ENCODE measurements at regions not wholly inside any gene's neighbourhood (a gene's known extent, or its start where the extent isn't known, plus 50 kb on each side); places are given as distances from the start of the nearest gene placed in this dataset.

DNA sequence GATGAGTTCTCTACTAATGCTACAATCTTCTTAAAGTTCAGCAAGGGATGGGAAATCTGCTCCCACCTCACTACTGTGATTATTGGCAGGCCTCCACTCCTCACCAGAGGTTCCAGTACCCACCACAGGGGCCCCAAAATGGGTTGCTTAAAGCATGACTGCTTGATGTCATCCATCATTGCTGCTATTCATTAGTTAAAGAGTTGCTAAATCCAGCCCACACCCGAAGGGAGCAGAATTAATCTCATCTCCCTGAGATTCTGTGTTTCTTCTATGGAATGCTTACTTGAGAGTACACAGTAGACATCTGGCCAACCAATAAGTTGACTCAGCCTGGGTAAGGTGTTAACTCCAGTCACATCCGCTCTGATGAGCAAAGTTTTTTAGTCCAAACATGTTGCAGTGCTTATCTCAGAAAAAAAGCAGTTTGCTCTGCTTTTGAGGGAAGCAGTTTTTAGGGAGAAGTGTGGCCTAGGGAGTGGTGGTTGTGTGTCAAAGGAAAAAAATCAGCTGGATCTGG, 690.2 kb upstream of the POU3F3 start:
- TF ChIP-seq, protein P1, sequence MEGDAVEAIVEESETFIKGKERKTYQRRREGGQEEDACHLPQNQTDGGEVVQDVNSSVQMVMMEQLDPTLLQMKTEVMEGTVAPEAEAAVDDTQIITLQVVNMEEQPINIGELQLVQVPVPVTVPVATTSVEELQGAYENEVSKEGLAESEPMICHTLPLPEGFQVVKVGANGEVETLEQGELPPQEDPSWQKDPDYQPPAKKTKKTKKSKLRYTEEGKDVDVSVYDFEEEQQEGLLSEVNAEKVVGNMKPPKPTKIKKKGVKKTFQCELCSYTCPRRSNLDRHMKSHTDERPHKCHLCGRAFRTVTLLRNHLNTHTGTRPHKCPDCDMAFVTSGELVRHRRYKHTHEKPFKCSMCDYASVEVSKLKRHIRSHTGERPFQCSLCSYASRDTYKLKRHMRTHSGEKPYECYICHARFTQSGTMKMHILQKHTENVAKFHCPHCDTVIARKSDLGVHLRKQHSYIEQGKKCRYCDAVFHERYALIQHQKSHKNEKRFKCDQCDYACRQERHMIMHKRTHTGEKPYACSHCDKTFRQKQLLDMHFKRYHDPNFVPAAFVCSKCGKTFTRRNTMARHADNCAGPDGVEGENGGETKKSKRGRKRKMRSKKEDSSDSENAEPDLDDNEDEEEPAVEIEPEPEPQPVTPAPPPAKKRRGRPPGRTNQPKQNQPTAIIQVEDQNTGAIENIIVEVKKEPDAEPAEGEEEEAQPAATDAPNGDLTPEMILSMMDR (IDR thresholded peaks at IDR 0.05): no peak
- TF ChIP-seq POLR2A (IDR thresholded peaks at IDR 0.05) (no peak), EP300 (IDR thresholded peaks at IDR 0.05) (no peak)
